Body of pancreas (tissue), 4 donors: ENCODE measurements at regions not wholly inside any gene's neighbourhood (a gene's known extent, or its start where the extent isn't known, plus 50 kb on each side); places are given as distances from the start of the nearest gene placed in this dataset.

Experiments
- CTCF ChIP-seq, 7 experiments: fragments of 450-650 bp in 4 of 7; fragments of 200-600 bp in 3 of 7; sonication (generic) in 3 of 7; IDR thresholded peaks; one replicate each; pipeline ENCODE4 v1.5.1; 2016 to 2019; ENCODE audit warnings: antibody characterized with exemption in 7 of 7
- POLR2A ChIP-seq, 3 donors: fragments of 450-650 bp; IDR thresholded peaks; one replicate each; pipeline ENCODE4 v1.6.1; 2016; ENCODE audit warnings: antibody characterized with exemption in 3 of 3, mild to moderate bottlenecking in 2 of 3

DNA sequence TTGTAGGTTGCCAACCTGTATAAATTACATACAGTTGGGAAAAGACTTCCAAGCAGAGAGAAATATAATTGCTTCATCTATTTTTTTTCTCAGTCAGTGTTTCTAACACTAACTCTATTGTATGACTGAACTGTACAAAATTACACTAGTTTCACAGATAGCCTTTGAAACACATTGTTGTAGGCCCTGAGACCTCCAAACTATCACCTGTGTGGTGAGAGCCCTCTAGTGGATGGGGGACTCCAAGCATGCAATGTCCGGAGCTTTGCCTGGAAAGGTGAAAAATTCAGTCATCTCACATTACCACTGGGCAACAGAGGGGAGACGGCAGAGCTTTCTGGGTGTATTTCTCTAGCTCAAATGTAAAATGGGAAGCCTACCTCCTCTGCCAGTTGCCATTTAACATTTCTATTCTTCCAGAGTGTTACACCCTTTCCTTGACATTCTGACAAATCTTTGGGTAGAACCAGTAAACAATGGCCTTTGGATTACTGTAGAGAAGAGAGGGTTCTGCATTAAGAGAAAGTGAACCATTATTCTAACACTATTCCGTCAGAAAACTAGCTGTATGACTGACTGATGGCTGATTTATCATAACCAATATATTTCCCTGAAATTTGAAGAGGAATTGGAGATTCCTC, 212.2 kb downstream of the LYPLAL1 start:
- TF ChIP-seq CTCF (IDR thresholded peaks at IDR 0.05) (peak; percentile 33 to 74 (median 67)), POLR2A (IDR thresholded peaks at IDR 0.05) (no peak)
